ENCODE measurements at regions not wholly inside any gene's neighbourhood (a gene's known extent, or its start where the extent isn't known, plus 50 kb on each side); places are given as distances from the start of the nearest gene placed in this dataset.

GRCh38 chr21:27691006-27691405 is 724.1 kb upstream of the ADAMTS5 start:
- 43 to 48% methylated on average over 1 of the region's 1 CpG for WGBS, 2 donors
- no peak overlapping the region for H3K27ac ChIP-seq
- H3K4me1 ChIP-seq = no peaks in the 10 kb centered on the region
- TF ChIP-seq CTCF (IDR thresholded peaks at IDR 0.05) (no peak), POLR2A (IDR thresholded peaks at IDR 0.05) (no peak)
- no peaks in the 10 kb centered on the region for H3K9me3 ChIP-seq
- intact Hi-C loops (cut with DNase I) = no loop called here
- H3K27me3 ChIP-seq = no peaks in the 10 kb centered on the region
- ATAC-seq = no peak
- no peak overlapping the region for H3K4me3 ChIP-seq
- no peaks in the 10 kb centered on the region for H3K36me3 ChIP-seq (replicated peaks in 1 of 2; ENCODE audit: insufficient read depth in 1 of 2, low read depth in 2 of 2)
- no peak for DNase-seq

GRCh38 chr21:27690426-27690825 is 723.5 kb upstream of the ADAMTS5 start:
- TF ChIP-seq POLR2A (IDR thresholded peaks at IDR 0.05) (no peak), CTCF (IDR thresholded peaks at IDR 0.05) (no peak)
- H3K4me3 ChIP-seq = no peak overlapping the region
- H3K36me3 ChIP-seq (replicated peaks in 1 of 2; ENCODE audit: insufficient read depth in 1 of 2, low read depth in 2 of 2) = no peaks in the 10 kb centered on the region
- no peak for ATAC-seq
- WGBS, 2 donors = 72 to 73% methylated on average over 4 of the region's 4 CpGs
- intact Hi-C loops (cut with DNase I) = no loop called here
- DNase-seq = no peak
- H3K4me1 ChIP-seq = no peaks in the 10 kb centered on the region
- no peak overlapping the region for H3K27ac ChIP-seq
- no peaks in the 10 kb centered on the region for H3K9me3 ChIP-seq
- no peaks in the 10 kb centered on the region for H3K27me3 ChIP-seq

GRCh38 chr21:27688773-27689172 is 721.9 kb upstream of the ADAMTS5 start:
- ATAC-seq = no peak
- no peaks in the 10 kb centered on the region for H3K36me3 ChIP-seq (replicated peaks in 1 of 2; ENCODE audit: insufficient read depth in 1 of 2, low read depth in 2 of 2)
- intact Hi-C loops (cut with DNase I) = no loop called here

GRCh38 chr21:27683292-27683691 is 716.4 kb upstream of the ADAMTS5 start:
- 90 to 92% methylated on average over 2 of the region's 2 CpGs for WGBS, 2 donors

More at GRCh38 chr21:27688773-27689172, 721.9 kb upstream of the ADAMTS5 start:
- DNase-seq = no peak
- H3K27me3 ChIP-seq = no peaks in the 10 kb centered on the region
- no peak overlapping the region for H3K4me3 ChIP-seq
- H3K4me1 ChIP-seq = no peaks in the 10 kb centered on the region
- no peaks in the 10 kb centered on the region for H3K9me3 ChIP-seq
- TF ChIP-seq CTCF (IDR thresholded peaks at IDR 0.05) (no peak), POLR2A (IDR thresholded peaks at IDR 0.05) (no peak)
- H3K27ac ChIP-seq = no peak overlapping the region

More at GRCh38 chr21:27683292-27683691, 716.4 kb upstream of the ADAMTS5 start:
- Histone ChIP-seq H3K4me3 (no peak overlapping the region), H3K27me3 (no peaks in the 10 kb centered on the region), H3K9me3 (no peaks in the 10 kb centered on the region), H3K4me1 (no peaks in the 10 kb centered on the region), H3K27ac (no peak overlapping the region), H3K36me3 (replicated peaks in 1 of 2; ENCODE audit: insufficient read depth in 1 of 2, low read depth in 2 of 2) (no peaks in the 10 kb centered on the region)
- intact Hi-C loops (cut with DNase I) = no loop called here
- no peak for TF ChIP-seq CTCF (IDR thresholded peaks at IDR 0.05)
- no peak for TF ChIP-seq POLR2A (IDR thresholded peaks at IDR 0.05)
- ATAC-seq (no peak), DNase-seq (no peak)
